HG02943 (cell line): ENCODE measurements at regions not wholly inside any gene's neighbourhood (a gene's known extent, or its start where the extent isn't known, plus 50 kb on each side); places are given as distances from the start of the nearest gene placed in this dataset.

Experiments
- ATAC-seq: cut with Tn5 transposase; IDR thresholded peaks from one replicate; pipeline ENCODE4 v1.9.1; 2021; ENCODE audit warnings: mild to moderate bottlenecking, low read depth, moderate library complexity; ENCODE audit not compliant: unreplicated experiment

DNA sequence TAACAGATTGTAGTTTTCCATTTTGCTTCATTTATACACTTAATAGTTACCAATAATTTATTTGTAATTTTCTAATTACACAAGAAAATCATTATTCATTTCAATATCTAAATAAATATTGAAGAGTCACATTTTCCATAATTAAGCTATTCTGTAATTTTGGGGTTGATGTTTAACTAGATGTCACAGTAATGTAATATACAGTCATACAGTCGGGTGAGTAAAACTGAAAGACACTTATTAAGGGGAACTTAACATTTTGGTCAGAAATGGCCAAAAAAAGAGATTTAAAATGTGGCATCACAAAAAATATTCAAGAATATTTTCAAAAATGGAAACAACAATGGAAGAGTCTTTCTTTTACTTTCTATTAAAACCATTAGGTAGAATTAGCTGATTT lies 1080.3 kb downstream of the ARAP2 start:
- no peak for ATAC-seq

GRCh38 chr4:35166466-35166865 lies 1077.8 kb downstream of the ARAP2 start:
- ATAC-seq, result no peak

GRCh38 chr4:35167385-35167784 lies 1076.9 kb downstream of the ARAP2 start:
- ATAC-seq, result no peak

DNA sequence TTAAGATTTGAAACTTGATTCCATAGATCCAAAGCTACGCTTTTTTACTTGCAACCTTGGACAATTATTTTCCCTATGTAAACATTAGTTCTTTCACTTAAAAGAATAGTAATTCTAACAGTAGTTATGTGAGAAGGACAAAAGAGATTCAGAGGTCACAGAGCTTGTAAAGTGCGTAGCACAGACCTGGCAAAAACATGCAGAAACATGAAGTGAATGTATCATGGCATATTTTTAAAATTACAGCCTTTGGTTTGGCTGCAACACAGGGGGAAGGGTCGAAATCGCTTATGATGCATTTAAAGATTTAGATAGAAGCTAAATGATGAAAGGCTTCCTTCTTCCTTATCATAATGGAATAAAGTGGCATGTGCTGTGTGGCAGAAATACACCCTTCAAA lies 1068.8 kb downstream of the ARAP2 start:
- no peak for ATAC-seq

DNA sequence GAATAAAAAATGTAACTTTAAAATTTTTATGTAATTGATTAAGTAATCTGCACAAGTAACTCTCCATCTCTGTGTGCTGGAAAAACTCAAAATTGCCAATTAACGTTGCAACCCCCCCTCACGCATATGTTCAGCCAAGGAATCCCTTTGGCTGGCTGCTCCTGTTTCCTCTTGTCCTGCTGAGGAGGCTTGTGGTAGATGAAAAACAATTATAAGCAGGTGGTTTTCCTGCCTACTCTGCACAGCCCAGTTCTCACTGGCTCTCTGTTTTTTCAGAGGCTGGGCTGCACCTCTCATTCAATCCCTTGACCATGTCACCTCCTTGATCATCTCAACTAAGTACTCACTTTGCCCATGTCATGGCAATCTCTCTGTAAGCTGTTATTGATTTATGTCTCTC lies 1068.4 kb downstream of the ARAP2 start:
- ATAC-seq, result no peak

- ATAC-seq, result no peak
Observed at GRCh38 chr4:35182451-35182850, 1061.9 kb downstream of the ARAP2 start.

- ATAC-seq, result no peak
Observed at GRCh38 chr4:35189988-35190613, 1054.2 kb downstream of the ARAP2 start.

DNA sequence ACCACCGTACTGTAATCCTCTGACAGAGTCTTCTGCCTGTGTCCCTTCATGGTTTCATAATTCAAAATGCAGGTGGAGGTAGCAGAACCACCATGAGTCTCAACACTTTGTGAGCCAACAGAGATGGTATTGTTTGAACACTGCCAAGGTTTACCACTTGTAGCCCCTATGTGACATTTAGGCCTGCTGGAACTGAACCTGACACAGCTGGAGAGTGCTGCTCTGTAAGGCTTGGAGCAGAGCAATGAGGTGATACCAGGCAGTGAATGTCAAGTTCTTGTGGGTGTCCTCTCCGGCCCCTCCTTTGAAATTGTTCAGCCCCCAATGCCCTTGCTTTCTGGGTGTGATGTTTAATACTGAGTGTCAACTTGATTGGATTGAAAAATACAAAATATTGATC lies 1042.9 kb downstream of the ARAP2 start:
- no peak for ATAC-seq

DNA sequence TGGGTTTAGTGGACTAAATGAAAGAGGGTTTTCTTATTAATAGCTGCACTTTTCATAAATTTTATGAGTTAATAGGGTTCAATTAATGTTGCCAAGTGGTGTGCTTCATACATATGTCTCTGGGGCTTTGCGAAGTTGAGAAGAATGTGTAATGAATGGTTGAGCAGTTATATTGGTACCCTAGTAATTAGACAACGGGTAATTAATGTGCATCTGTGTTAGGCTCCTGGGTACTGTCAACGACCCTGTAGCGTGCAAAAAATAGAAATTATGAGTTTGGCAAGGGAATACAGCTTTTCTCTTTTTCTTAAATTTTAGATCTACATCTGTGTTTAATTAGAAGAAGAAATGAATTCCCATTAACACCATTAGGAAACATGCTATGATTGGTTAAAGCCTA lies 1027.7 kb downstream of the ARAP2 start:
- no peak for ATAC-seq

DNA sequence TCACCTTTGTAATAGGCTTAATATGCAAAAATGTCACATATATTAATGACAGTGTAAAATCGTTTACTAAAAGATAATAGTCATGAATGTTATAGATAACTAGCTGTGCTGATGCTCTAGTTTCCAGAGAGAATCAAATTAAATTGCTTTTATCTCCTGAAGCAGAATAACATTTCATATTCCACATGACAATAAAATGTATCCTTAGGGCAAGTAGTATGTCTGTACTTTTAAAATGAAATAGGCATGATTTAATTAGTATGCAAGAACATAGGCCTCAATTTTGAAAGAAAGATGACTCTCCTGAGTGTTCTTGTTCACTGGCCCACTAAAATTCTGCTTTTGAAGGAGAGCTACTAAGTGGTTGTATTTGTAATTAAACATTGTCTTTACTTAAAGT lies 1027.0 kb downstream of the ARAP2 start:
- ATAC-seq, result no peak

DNA sequence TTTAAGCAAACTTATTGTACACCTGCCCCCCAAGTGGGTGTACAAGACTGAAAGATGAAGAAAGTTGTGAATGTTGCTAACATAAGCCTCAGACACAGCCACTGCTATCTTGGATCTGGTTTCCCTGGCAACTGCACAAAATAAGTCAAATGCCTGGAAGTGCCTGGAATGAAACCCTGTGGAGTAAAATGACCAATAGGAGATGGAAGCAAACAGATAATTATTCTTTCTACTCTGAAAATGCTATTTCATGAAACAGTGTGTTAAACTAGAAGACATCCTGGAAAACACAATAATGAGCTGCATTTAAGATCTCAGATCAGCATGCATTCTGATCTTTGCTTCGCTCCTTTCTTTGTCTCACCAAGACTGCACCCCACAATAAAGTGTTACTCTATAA lies 1016.0 kb downstream of the ARAP2 start:
- ATAC-seq, result no peak

- no peak for ATAC-seq
Observed at GRCh38 chr4:35229021-35229420, 1015.3 kb downstream of the ARAP2 start.

DNA sequence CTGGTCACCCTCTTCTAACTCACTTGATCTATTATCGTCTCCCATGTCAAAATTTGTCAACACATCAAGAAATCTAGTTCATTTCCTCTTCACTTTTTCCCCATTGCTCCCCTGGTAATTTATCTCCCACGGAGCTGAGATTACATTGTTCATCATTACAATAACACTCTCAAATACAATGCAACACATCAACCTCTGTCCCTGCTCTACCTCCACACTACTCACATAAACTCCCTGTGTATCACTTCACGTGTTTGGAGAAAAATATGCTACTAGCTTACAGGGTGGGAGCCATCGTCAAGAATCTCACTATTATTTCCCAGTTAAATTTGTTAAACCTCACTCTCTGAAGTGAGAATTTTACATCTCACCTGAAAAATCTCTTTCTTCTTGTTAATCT lies 1006.4 kb downstream of the ARAP2 start:
- ATAC-seq, result no peak

GRCh38 chr4:35238793-35239192 lies 1005.5 kb downstream of the ARAP2 start:
- ATAC-seq, result no peak

DNA sequence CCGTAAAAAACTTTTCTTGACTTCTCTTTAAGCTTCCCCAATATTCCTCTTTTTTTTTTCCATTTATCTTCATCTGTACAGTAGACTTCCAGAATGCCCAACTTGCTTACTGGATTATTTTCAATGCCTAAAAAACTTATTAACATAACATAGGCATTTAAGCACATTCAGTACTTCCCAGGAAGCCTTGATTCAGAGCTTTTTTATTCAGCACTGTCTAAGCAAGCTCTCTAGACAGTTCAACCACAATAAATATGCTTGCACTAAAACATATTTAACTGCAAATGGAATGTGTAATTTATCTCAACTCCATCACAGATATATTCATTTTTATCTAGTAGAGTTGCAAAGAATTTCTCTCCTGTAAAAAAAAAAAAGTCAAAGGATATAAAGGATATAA lies 997.8 kb downstream of the ARAP2 start:
- ATAC-seq, result no peak

DNA sequence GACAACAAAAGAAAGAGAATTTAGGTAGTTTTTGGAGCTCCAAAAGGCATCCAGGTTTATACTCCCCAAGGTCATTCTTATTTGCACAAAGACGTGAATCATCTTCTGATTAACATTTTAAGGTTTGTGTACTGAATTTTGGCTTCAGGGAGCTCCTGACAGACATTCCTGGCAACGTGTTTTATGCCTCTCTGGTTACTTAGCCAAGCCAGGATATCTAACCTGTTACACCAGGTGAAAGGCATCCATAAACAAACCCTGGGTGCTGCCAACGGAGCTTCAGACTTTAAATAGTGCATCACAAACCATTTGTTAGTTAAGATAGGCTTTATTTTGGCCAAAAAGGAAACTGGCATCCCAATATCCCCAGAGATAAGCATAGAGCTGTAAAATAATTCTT lies 997.3 kb downstream of the ARAP2 start:
- ATAC-seq, result no peak

- no peak for ATAC-seq
Observed at GRCh38 chr4:35250331-35250730, 994.0 kb downstream of the ARAP2 start.

DNA sequence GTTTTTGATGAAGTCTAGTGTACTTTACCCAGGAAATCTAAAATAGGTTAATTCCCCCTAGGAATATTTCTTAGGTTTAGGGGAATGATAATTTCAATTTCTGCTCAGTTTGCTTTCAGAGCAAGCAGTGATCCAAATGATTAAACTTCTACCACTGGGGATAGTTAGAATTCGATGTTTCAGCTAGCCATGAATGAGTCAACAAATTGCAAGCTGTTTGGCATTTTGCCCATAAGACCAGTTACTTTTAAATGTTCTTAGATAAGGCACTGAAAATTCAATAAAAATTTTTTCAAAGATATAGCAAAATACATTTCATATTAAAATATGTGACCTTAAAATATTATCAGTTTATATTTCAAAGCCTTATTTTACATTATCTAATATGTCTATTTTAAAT lies 993.6 kb downstream of the ARAP2 start:
- no peak for ATAC-seq

DNA sequence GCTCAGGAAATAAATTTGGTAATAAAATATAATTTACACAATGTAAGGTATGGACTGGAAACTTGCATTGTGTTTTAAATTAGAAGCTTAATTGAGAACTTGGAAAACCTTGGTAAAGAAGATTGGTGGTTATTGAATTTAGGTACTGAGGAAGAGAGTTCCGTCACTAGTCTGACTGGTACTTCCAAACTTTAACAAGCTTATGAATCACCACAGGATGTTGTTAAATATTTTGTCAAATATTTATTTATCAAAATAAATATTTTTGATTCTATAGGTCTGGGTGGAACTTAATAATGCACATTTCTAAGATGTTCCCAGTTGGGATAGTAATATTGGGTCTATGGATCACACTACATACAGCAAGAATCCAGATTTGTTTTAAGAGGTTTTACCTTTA lies 992.2 kb downstream of the ARAP2 start:
- ATAC-seq, result no peak

GRCh38 chr4:35252866-35253265 lies 991.4 kb downstream of the ARAP2 start:
- ATAC-seq, result no peak

DNA sequence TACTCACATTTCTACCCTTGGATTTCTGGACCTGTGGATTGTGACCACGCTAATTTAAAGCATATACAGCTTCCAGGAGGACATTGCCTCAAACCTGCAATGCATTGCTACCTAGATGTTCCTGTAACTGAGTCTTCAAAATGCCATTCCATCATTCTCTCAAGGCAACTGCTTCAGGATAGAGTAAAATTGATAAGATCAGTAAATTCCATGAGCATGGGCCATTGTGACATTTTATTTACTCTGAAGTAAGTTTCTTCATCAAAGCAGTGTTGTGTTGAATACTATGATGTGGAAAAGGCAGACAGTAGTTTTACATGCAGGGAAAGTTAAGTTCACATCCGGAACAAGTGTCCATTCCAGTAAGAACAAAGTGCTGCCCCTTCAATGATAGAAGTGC lies 991.0 kb downstream of the ARAP2 start:
- no peak for ATAC-seq

- no peak for ATAC-seq
Observed at GRCh38 chr4:35286434-35286833, 957.9 kb downstream of the ARAP2 start.
